ENCODE measurements at regions not wholly inside any gene's neighbourhood (a gene's known extent, or its start where the extent isn't known, plus 50 kb on each side); places are given as distances from the start of the nearest gene placed in this dataset.

GRCh38 chr2:220885593-220885992 is 686.5 kb downstream of the EPHA4 start:
- Mint-ChIP-seq H3K27ac (no peak overlapping the region), H3K36me3 (ENCODE audit: low read depth) (no peaks in the 10 kb centered on the region), H3K4me3 (no peak overlapping the region), H3K27me3 (no peaks in the 10 kb centered on the region), H3K4me1 (no peaks in the 10 kb centered on the region), H3K9me3 (ENCODE audit: low read depth) (no peaks in the 10 kb centered on the region)
- intact Hi-C loops (cut with DNase I, micrococcal nuclease), result no loop called here
- DNase-seq (no peak), ATAC-seq (no peak)
- CTCF ChIA-PET, result interaction anchor here (1.1 kb wide), 1 partner anchor 9 kb away, joined by 3 read pairs; no protein-coding TSS in a partner anchor
- POLR2A ChIA-PET, result no interaction called here

GRCh38 chr2:220887271-220887870 is 684.7 kb downstream of the EPHA4 start:
- H3K27me3 Mint-ChIP-seq, result peaks cover 2% of the 10 kb centered on the region
- H3K27ac Mint-ChIP-seq, result no peak overlapping the region
- ChIA-PET POLR2A (no interaction called here), CTCF (interaction anchor here (0.6 kb wide), 2 partner anchors 47 to 594 kb away, joined by 4 read pairs; no protein-coding TSS in a partner anchor)
- intact Hi-C loops (cut with DNase I, micrococcal nuclease), result no loop called here
- no peaks in the 10 kb centered on the region for H3K4me1 Mint-ChIP-seq
- H3K4me3 Mint-ChIP-seq, result no peak overlapping the region
- no peaks in the 10 kb centered on the region for H3K9me3 Mint-ChIP-seq (ENCODE audit: low read depth)
- H3K36me3 Mint-ChIP-seq (ENCODE audit: low read depth), result no peaks in the 10 kb centered on the region
- ATAC-seq (no peak), DNase-seq (no peak)

GRCh38 chr2:220887876-220888275 is 684.2 kb downstream of the EPHA4 start:
- Mint-ChIP-seq H3K36me3 (ENCODE audit: low read depth) (no peaks in the 10 kb centered on the region), H3K27ac (no peak overlapping the region), H3K27me3 (peaks cover 2% of the 10 kb centered on the region), H3K9me3 (ENCODE audit: low read depth) (no peaks in the 10 kb centered on the region), H3K4me1 (no peaks in the 10 kb centered on the region), H3K4me3 (no peak overlapping the region)
- no peak for DNase-seq
- no peak for ATAC-seq
- intact Hi-C loops (cut with DNase I, micrococcal nuclease), result no loop called here
- CTCF ChIA-PET, result interaction anchor here (0.6 kb wide), 2 partner anchors 48 to 594 kb away, joined by 4 read pairs; no protein-coding TSS in a partner anchor
- POLR2A ChIA-PET, result no interaction called here

GRCh38 chr2:220890931-220891330 is 681.2 kb downstream of the EPHA4 start:
- no peak overlapping the region for H3K27ac Mint-ChIP-seq
- H3K9me3 Mint-ChIP-seq (ENCODE audit: low read depth), result no peaks in the 10 kb centered on the region
- ATAC-seq, result no peak
- H3K4me3 Mint-ChIP-seq, result no peak overlapping the region
- H3K4me1 Mint-ChIP-seq, result no peaks in the 10 kb centered on the region
- H3K27me3 Mint-ChIP-seq, result peaks cover 2% of the 10 kb centered on the region
- no peaks in the 10 kb centered on the region for H3K36me3 Mint-ChIP-seq (ENCODE audit: low read depth)
- DNase-seq, result no peak
- intact Hi-C loops (cut with DNase I, micrococcal nuclease), result no loop called here
- ChIA-PET CTCF (interaction anchor here (0.8 kb wide), 1 partner anchor 11 kb away, joined by 3 read pairs; no protein-coding TSS in a partner anchor), POLR2A (no interaction called here)

- H3K36me3 Mint-ChIP-seq (ENCODE audit: low read depth), result no peaks in the 10 kb centered on the region
- no peak for ATAC-seq
- H3K27ac Mint-ChIP-seq, result no peak overlapping the region
- intact Hi-C loops (cut with DNase I, micrococcal nuclease), result no loop called here
- CTCF ChIA-PET, result interaction anchor here (0.8 kb wide), 1 partner anchor 12 kb away, joined by 3 read pairs; no protein-coding TSS in a partner anchor
- H3K27me3 Mint-ChIP-seq, result peaks cover 2% of the 10 kb centered on the region
- no peaks in the 10 kb centered on the region for H3K4me1 Mint-ChIP-seq
- H3K9me3 Mint-ChIP-seq (ENCODE audit: low read depth), result no peaks in the 10 kb centered on the region
- no peak overlapping the region for H3K4me3 Mint-ChIP-seq
- POLR2A ChIA-PET, result no interaction called here
- DNase-seq, result no peak
These were observed 680.7 kb downstream of the EPHA4 start for GRCh38 chr2:220891405-220891804.

GRCh38 chr2:220892018-220892634 is 680.0 kb downstream of the EPHA4 start:
- no peaks in the 10 kb centered on the region for H3K9me3 Mint-ChIP-seq (ENCODE audit: low read depth)
- intact Hi-C loops (cut with DNase I, micrococcal nuclease), result no loop called here
- ChIA-PET CTCF (interaction anchor here (0.7 kb wide), 1 partner anchor 37 kb away, joined by 3 read pairs; no protein-coding TSS in a partner anchor), POLR2A (no interaction called here)
- ATAC-seq (no peak), DNase-seq (no peak)
- peaks cover 2% of the 10 kb centered on the region for H3K27me3 Mint-ChIP-seq
- H3K36me3 Mint-ChIP-seq (ENCODE audit: low read depth), result no peaks in the 10 kb centered on the region
- H3K4me3 Mint-ChIP-seq, result no peak overlapping the region
- no peak overlapping the region for H3K27ac Mint-ChIP-seq
- H3K4me1 Mint-ChIP-seq, result no peaks in the 10 kb centered on the region

- H3K36me3 Mint-ChIP-seq (ENCODE audit: low read depth), result no peaks in the 10 kb centered on the region
- ATAC-seq (no peak), DNase-seq (no peak)
- no peak overlapping the region for H3K4me3 Mint-ChIP-seq
- no peak overlapping the region for H3K27ac Mint-ChIP-seq
- peaks cover 5% of the 10 kb centered on the region for H3K27me3 Mint-ChIP-seq
- ChIA-PET CTCF (interaction anchor here (0.9 kb wide), 1 partner anchor 28 kb away, joined by 4 read pairs; no protein-coding TSS in a partner anchor), POLR2A (no interaction called here)
- intact Hi-C loops (cut with DNase I, micrococcal nuclease), result no loop called here
- no peaks in the 10 kb centered on the region for H3K4me1 Mint-ChIP-seq
- H3K9me3 Mint-ChIP-seq (ENCODE audit: low read depth), result no peaks in the 10 kb centered on the region
These were observed 678.7 kb downstream of the EPHA4 start for GRCh38 chr2:220893411-220893810.

- H3K9me3 Mint-ChIP-seq (ENCODE audit: low read depth), result no peaks in the 10 kb centered on the region
- ChIA-PET POLR2A (no interaction called here), CTCF (interaction anchor here (0.9 kb wide), 1 partner anchor 29 kb away, joined by 4 read pairs; no protein-coding TSS in a partner anchor)
- ATAC-seq, result no peak
- intact Hi-C loops (cut with DNase I, micrococcal nuclease), result no loop called here
- no peak overlapping the region for H3K4me3 Mint-ChIP-seq
- no peaks in the 10 kb centered on the region for H3K36me3 Mint-ChIP-seq (ENCODE audit: low read depth)
- H3K27ac Mint-ChIP-seq, result no peak overlapping the region
- no peaks in the 10 kb centered on the region for H3K4me1 Mint-ChIP-seq
- DNase-seq, result no peak
- peaks cover 5% of the 10 kb centered on the region for H3K27me3 Mint-ChIP-seq
These were observed 678.0 kb downstream of the EPHA4 start for GRCh38 chr2:220894069-220894468.

GRCh38 chr2:220899492-220899891 is 672.6 kb downstream of the EPHA4 start:
- no peaks in the 10 kb centered on the region for H3K4me1 Mint-ChIP-seq
- ChIA-PET POLR2A (no interaction called here), CTCF (no interaction called here)
- no peaks in the 10 kb centered on the region for H3K36me3 Mint-ChIP-seq (ENCODE audit: low read depth)
- DNase-seq (no peak), ATAC-seq (no peak)
- H3K4me3 Mint-ChIP-seq, result no peak overlapping the region
- no peaks in the 10 kb centered on the region for H3K9me3 Mint-ChIP-seq (ENCODE audit: low read depth)
- intact Hi-C loops (cut with DNase I, micrococcal nuclease), result no loop called here
- peaks cover 3% of the 10 kb centered on the region for H3K27me3 Mint-ChIP-seq
- no peak overlapping the region for H3K27ac Mint-ChIP-seq

- H3K4me3 Mint-ChIP-seq, result no peak overlapping the region
- H3K27ac Mint-ChIP-seq, result no peak overlapping the region
- intact Hi-C loops (cut with DNase I, micrococcal nuclease), result no loop called here
- H3K27me3 Mint-ChIP-seq, result peaks cover 3% of the 10 kb centered on the region
- ChIA-PET CTCF (no interaction called here), POLR2A (no interaction called here)
- H3K36me3 Mint-ChIP-seq (ENCODE audit: low read depth), result no peaks in the 10 kb centered on the region
- no peaks in the 10 kb centered on the region for H3K9me3 Mint-ChIP-seq (ENCODE audit: low read depth)
- DNase-seq (no peak), ATAC-seq (no peak)
- no peaks in the 10 kb centered on the region for H3K4me1 Mint-ChIP-seq
These were observed 668.1 kb downstream of the EPHA4 start for GRCh38 chr2:220904015-220904414.

- Mint-ChIP-seq H3K27me3 (no peaks in the 10 kb centered on the region), H3K4me1 (no peaks in the 10 kb centered on the region), H3K4me3 (no peak overlapping the region), H3K27ac (no peak overlapping the region), H3K36me3 (ENCODE audit: low read depth) (no peaks in the 10 kb centered on the region), H3K9me3 (ENCODE audit: low read depth) (no peaks in the 10 kb centered on the region)
- ATAC-seq, result no peak
- no peak for DNase-seq
- ChIA-PET POLR2A (no interaction called here), CTCF (no interaction called here)
- intact Hi-C loops (cut with DNase I, micrococcal nuclease), result no loop called here
These were observed 658.7 kb downstream of the EPHA4 start for GRCh38 chr2:220913384-220913783.

GRCh38 chr2:220915092-220915623 is 656.9 kb downstream of the EPHA4 start:
- ATAC-seq (no peak), DNase-seq (no peak)
- POLR2A ChIA-PET, result no interaction called here
- Mint-ChIP-seq H3K27me3 (peaks cover 4% of the 10 kb centered on the region), H3K4me1 (no peaks in the 10 kb centered on the region), H3K36me3 (ENCODE audit: low read depth) (no peaks in the 10 kb centered on the region), H3K4me3 (no peak overlapping the region), H3K9me3 (ENCODE audit: low read depth) (no peaks in the 10 kb centered on the region), H3K27ac (no peak overlapping the region)
- CTCF ChIA-PET, result no interaction called here
- intact Hi-C loops (cut with DNase I, micrococcal nuclease), result no loop called here
